ENCODE measurements at regions not wholly inside any gene's neighbourhood (a gene's known extent, or its start where the extent isn't known, plus 50 kb on each side); places are given as distances from the start of the nearest gene placed in this dataset.

GRCh38 chr12:88375306-88376305, 204.7 kb downstream of the KITLG start:
- Histone ChIP-seq H3K36me3 (ENCODE audit: control insufficient read depth in 4 of 4, insufficient read depth in 3 of 4, low read depth in 1 of 4, low read length in 3 of 4) (no peaks in the 10 kb centered on the region), H3K27me3 (ENCODE audit: control insufficient read depth in 4 of 4, insufficient read depth in 4 of 4, low read length in 3 of 4) (peaks cover 0 to 4% (median 0%) of the 10 kb centered on the region in 4 donors), H3K9me3 (ENCODE audit: control insufficient read depth in 4 of 4, low read length in 3 of 4) (no peaks in the 10 kb centered on the region), H3K9ac (ENCODE audit: low read depth in 1 of 2, low read length in 2 of 2) (no peak overlapping the region), H3K27ac (ENCODE audit: low read depth in 1 of 2, low read length in 2 of 2) (no peak overlapping the region), H3K4me1 (ENCODE audit: control insufficient read depth in 4 of 4, insufficient read depth in 4 of 4, low read length in 3 of 4) (no peaks in the 10 kb centered on the region), H3K4me3 (ENCODE audit: low read depth in 1 of 3, low read length in 3 of 3) (no peak overlapping the region)
- TF ChIP-seq TAF1 (conservative IDR thresholded peaks at IDR 0.05) (no peak), REST (IDR thresholded peaks at IDR 0.05) (no peak), HNF4G (IDR thresholded peaks at IDR 0.05) (no peak), FOXA1 (IDR thresholded peaks at IDR 0.05) (no peak), ZBTB33 (IDR thresholded peaks at IDR 0.05) (no peak), GABPA (IDR thresholded peaks at IDR 0.05 in 1 of 2, conservative IDR thresholded peaks at IDR 0.05 in 1 of 2) (no peak), NR2F2 (IDR thresholded peaks at IDR 0.05) (no peak), EGR1 (IDR thresholded peaks at IDR 0.05; ENCODE audit: low read depth in 2 of 2) (no peak), RXRA (IDR thresholded peaks at IDR 0.05) (no peak), MAX (IDR thresholded peaks at IDR 0.05) (no peak), FOXA2 (IDR thresholded peaks at IDR 0.05) (no peak), RAD21 (IDR thresholded peaks at IDR 0.05) (no peak), HNF4A (conservative IDR thresholded peaks at IDR 0.05) (no peak), CTCF (IDR thresholded peaks at IDR 0.05; ENCODE audit: low read depth, low read length, missing input control) (no peak), SP1 (IDR thresholded peaks at IDR 0.05) (no peak), JUND (IDR thresholded peaks at IDR 0.05) (no peak), YY1 (IDR thresholded peaks at IDR 0.05) (no peak)
- TF ChIP-seq, protein P1, sequence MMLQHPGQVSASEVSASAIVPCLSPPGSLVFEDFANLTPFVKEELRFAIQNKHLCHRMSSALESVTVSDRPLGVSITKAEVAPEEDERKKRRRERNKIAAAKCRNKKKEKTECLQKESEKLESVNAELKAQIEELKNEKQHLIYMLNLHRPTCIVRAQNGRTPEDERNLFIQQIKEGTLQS (IDR thresholded peaks at IDR 0.05) = no peak
- WGBS = 94% methylated on average over 6 of the region's 6 CpGs
- DNase-seq (ENCODE audit: low spot score) = no peak

All from liver (tissue), 8 donors.